HG03025 (cell line): ENCODE measurements at regions not wholly inside any gene's neighbourhood (a gene's known extent, or its start where the extent isn't known, plus 50 kb on each side); places are given as distances from the start of the nearest gene placed in this dataset.

Experiments used
- ATAC-seq: cut with Tn5 transposase; IDR thresholded peaks from one replicate; pipeline ENCODE4 v1.9.1; 2021; ENCODE audit warnings: mild to moderate bottlenecking, moderate library complexity; ENCODE audit not compliant: unreplicated experiment, low FRiP score

DNA sequence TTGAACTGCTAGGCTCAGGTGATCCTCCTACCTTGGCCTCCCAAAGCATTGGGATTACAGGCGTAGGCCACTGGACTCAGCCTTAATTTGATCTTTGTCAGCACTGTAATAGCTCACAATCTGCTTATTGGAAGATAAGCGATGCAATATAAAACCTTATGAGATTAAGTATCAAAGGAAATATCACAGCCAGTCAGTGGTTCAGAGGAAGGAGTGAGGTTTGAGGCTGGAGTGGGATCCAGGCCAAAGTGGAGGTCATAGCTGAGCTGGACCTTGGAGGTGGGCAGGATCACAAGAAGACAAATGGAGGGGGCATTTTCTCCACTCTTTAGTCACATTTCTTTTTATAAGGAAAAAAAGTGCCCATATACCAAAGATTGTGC is 228.5 kb downstream of the RHOU start:
- ATAC-seq = no peak

DNA sequence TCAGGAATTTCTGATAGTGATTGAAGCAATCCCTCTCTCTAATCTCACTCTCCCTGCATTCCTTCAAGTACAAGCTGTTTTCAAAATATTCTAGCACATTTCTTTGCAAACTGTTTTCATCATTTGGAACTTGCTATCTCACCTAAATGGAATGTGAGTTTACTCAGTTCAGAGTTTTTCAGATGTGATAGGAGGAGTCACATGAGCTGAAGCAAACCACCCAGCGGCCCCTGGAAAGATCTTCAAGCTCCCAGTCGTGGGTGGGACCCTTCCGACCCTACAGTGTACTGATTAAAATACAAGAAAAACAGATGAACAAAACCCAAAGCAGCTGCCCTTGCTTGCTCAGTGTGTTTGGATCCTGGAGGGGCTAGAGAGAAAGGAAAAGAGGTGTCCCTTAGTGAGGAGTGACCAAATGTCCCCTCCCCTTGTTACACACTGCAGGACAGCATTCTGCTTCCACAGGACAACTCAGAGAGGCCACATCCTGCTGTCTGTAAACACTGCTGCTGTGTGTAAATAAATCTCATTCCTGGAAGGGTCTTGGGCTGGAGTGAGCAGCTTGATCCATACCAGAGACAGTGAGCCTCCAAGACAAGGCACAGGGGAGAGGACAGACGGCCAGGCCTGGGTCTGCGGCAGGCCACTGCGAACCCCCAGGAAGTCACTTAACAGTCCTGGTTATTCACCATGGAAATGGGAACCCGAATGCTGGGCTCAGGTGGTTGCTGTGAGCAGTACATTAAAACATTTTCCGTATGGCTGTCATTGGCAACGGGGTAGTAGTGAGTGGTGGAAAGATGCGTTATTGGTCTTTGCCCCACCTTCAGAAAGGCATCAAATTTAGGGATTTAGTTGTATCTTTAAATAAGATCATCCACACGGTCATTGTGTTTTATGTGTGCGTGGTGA is 229.2 kb downstream of the RHOU start:
- ATAC-seq = no peak

GRCh38 chr1:228968891-228969606 is 233.8 kb downstream of the RHOU start:
- no peak for ATAC-seq

DNA sequence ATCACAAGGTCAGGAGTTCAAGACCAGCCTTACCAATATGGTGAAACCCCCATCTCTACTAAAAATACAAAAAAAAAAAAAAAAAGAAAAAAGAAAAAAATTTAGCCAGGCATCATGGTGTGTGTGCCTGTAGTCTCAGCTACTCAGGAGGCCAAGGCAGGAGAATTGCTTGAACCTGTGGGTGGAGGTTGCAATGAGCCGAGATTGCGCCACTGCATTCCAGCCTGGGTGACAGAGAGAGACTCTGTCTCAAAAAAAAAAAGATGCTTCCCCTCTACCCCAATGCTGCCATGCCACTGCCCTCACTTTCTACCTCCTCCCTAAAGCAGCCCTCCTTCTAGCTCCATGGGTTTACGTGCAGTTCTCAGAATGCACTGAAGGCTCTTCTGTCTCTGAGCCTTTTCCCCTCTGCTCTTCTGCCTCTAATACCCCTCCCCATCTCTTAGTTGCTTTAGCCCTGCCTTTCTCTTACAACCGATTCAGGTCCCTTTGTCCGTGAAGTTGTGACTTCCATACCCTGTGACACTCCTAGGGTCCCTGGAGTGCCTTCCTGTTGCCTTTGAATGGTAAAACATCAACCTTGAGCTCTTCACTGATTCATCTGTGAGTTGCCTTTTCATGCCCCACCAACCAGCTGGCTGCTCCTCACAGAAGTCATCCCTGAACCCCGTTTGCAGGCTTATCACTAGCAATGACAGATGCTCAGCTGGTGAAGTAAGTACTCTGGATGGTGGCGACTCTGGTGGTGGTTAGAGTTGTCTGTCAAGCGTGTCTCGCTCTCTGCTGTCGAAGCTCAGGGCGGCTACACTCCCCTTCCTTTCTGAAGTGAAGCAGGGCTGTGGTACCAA is 234.9 kb downstream of the RHOU start:
- no peak for ATAC-seq

DNA sequence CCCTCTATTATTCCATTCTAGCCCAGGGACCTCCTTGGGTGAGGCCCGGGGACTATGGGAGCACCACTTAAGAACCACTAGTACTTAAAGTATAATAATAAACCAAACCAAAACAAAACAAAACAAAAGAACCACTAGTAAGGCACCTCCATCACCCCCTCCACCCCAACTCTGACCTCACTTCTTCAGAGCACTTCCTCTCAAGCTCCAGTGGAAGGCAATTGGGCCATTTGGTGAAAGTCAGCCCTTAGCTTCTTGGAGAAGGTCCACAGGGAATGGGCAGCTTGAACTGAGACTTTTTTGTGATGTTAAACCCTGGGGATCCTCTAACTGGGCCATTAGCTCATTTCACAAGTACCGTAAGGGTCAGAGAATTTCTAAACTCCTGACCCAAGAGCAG is 237.3 kb downstream of the RHOU start:
- ATAC-seq = no peak

GRCh38 chr1:228974273-228974672 is 239.0 kb downstream of the RHOU start:
- no peak for ATAC-seq

DNA sequence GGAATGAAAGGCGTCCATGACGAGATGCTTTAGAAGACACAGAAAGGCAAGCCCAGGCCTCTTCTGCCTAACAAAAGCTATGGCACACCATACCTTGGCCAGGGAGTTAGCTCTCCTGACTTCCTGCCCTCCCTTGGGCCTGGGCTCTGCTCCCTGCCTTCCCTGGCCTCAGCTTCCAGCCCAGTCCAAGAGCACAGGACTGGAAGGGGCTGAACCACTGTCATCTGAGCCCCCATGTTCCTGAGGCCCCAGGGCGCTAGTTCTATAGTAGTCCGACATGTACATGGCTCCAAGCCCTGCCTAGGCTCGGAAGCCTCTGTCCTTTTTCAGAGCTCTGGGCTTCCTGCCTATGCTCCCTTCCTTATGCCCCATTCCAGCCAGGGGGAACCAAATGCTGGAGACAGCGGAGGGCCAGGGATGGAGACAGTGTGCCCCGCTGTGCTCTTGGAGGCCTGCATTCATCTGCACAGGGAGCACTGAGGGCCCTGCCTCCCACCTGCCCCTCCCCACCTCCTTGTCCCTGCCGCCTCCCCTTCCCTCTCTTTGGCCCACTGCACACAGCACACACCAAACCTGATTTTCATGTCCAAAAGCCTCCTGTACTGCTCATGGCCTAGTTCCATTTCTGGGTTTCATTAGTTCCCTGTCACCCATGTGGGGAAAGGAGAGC is 240.1 kb downstream of the RHOU start:
- ATAC-seq = no peak

GRCh38 chr1:228976316-228976715 is 241.0 kb downstream of the RHOU start:
- no peak for ATAC-seq

DNA sequence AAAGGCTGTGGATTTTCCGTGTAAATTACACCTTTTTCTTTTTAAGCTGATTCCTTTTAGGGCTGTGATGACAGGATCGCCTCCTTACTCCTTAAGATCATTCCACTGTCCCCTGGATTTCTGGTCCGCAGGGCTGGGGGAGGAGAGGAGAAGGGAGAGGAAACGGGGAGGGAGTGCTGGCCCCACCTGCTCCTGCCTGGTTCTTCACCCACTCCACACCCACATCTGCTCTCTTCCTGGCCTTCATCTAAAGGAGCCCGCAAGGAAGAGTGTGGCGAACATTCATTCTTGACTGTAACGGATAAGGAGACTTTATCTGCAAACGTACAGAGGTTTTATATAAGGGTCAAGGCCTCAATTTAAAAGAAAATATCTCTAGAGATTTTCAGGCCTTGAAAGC is 242.0 kb downstream of the RHOU start:
- no peak for ATAC-seq

DNA sequence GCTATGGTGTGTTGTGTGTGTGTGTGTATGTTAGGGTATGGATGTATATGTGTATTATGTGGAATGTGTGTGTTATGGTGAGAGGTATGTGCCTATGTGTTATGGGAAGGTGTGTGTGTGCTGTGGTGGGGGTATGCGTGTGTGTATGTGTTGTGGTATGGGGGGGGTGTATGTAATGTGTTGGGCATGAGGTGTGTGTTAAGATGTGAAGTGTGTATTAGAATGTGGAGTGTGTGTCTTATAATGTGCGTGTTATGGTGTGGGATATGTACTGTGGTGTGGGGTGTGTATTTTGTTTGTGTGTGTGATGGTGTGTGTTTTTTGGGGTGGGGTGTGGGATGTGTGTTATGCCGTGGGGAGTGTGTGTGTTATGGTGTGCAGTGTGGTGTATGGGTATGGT is 242.5 kb downstream of the RHOU start:
- ATAC-seq = no peak

DNA sequence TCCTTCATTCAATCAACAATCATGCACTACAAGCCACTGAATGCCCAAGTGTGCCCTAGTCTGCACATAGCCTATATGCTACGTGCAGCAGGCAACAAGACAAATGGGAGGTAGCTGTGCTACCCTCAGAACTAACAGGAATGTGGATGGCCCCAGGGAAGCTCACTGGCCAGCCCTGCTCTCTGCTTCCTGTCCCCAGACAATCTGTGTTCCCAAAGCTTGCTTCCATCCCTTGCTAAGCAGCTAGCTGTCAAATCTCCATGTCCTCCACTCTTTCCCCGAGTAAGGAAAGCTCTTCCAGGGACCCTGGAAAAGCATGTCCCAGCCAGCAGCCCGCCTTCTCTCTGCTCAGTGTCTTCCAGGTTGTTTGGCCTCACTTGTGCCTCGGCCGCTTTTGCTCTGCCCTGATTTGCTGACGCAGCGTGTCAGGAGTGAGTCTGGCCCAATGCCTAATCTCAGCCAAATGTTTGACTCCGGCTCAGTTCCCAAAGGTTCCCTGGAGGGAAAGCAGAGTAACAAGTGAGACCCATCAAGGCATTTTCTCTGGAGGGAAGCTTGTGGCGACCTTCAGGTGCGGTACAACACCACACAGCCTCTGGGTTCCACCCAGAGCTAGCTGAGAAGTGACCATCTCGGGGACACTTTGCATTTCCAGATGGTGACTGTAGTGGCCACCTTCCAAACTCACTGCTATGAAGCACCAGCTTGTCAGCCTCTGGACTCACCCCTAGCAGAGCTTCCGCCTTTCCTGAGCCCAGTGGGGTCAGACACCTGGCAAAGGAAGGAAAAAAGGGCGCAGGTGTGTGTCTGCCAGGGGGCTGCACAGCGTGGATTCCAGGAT is 243.4 kb downstream of the RHOU start:
- no peak for ATAC-seq

- ATAC-seq = no peak
Measured at GRCh38 chr1:228979325-228979699, 244.0 kb downstream of the RHOU start.

DNA sequence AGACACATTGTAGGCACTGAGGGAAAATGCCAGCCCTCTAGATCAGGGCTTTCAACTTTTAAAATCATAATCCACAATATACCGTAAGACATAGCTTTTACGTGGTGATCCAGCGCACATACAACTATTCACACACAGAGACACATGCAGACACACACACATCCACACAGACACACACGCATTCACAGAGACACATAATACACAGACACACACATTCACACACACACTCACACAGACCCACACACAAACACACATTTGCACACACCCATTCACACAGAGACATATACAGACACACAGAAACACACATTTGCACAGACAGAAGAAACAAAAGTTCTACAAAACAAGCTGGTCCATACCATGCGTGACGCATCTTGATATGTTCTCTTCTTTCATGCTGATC is 244.5 kb downstream of the RHOU start:
- no peak for ATAC-seq

DNA sequence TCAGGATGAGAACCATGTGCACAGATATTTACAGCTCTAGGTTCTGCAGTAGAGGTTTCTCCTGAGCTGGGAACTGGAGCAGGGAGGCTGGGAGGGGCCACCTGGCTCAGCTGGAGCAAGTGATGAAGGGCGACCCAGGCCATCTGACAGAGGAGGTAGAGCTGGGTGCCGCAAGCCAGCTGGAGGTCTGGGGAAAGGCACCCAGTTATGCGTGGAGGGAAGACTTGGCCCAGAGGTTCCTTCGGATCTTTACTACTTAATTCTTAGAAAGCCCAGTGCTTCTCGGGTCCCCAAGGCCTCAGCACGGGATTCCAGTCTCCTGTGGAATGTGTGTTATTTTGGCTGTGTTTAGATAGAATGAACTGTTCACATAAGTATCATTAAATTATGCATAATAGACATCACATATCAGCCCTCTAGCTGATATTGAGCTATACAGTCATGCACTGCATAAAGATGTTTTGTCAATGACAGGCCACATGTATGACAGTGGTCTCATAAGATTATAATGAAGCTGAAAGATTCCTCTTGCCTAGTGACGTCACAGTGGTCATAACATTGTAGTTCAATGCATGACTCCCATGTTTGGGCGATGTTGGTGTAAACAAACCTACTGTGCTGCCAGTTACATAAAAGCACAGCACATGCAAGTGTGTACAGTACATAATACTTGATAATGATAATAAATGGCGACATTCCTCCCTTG is 245.1 kb downstream of the RHOU start:
- no peak for ATAC-seq

DNA sequence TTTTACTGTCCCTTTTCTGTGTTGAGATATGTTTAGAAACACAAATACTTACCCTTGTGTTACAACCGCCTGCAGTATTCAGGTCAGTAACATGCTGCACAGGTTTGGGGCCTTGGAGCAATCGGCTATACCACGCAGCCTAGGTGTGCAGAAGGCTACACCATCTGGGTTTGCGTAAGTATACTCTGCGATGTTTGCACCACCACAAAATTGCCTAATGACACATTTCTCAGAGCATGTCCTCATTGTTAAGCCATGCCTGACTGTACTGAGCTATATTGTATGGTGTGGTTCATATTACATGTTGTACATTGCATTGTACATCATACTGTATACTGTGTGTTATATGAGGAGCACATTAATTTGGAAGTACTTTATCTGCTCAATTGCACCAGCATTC is 247.4 kb downstream of the RHOU start:
- no peak for ATAC-seq

GRCh38 chr1:228983231-228983660 is 248.0 kb downstream of the RHOU start:
- ATAC-seq = no peak

- no peak for ATAC-seq
Measured at GRCh38 chr1:228983661-228984060, 248.4 kb downstream of the RHOU start.

- no peak for ATAC-seq
Measured at GRCh38 chr1:228984107-228984506, 248.8 kb downstream of the RHOU start.
